WERI-Rb-1 (cell line): ENCODE measurements at regions not wholly inside any gene's neighbourhood (a gene's known extent, or its start where the extent isn't known, plus 50 kb on each side); places are given as distances from the start of the nearest gene placed in this dataset.

Experiments
- DNase-seq: peaks from one replicate; pipeline ENCODE4 v3.0.0-alpha.2; 2020
- H3K27ac ChIP-seq: fragments of 250-450 bp; sonication (Bioruptor Pico); 2 replicates; pipeline ENCODE4 v1.5.1; 2020; ENCODE audit warnings: mild to moderate bottlenecking, moderate library complexity
- H3K27me3 ChIP-seq: fragments of 250-450 bp; sonication (Bioruptor Pico); 2 replicates; pipeline ENCODE4 v1.5.1; 2021; ENCODE audit warnings: mild to moderate bottlenecking, low read depth, moderate library complexity; ENCODE audit not compliant: insufficient read depth, severe bottlenecking
- H3K36me3 ChIP-seq: fragments of 250-450 bp; sonication (Bioruptor Pico); 2 replicates; pipeline ENCODE4 v1.5.1; 2020; ENCODE audit warnings: mild to moderate bottlenecking, moderate library complexity
- H3K4me3 ChIP-seq: 2 replicates; pipeline ENCODE4 v1.5.1; 2011; ENCODE audit warnings: low read depth, mild to moderate bottlenecking, control low read depth, low read length
- H3K9me3 ChIP-seq: fragments of 250-450 bp; sonication (Bioruptor Pico); 2 replicates; pipeline ENCODE4 v1.5.1; 2021; ENCODE audit warnings: mild to moderate bottlenecking, moderate library complexity; ENCODE audit not compliant: severe bottlenecking
- CTCF ChIP-seq: IDR thresholded peaks from 2 replicates; pipeline ENCODE4 v1.5.1; 2011; ENCODE audit warnings: low read depth, mild to moderate bottlenecking, control low read depth, inconsistent platforms, low read length

GRCh38 chr18:41145516-41145915, 809.5 kb upstream of the PIK3C3 start:
- TF ChIP-seq CTCF, result no peak
- peak overlapping the region; percentile 66; the same call in 1 of the 2 replicates for H3K27ac ChIP-seq
- H3K4me3 ChIP-seq, result no peak overlapping the region
- no peaks in the 10 kb centered on the region for H3K36me3 ChIP-seq
- no peaks in the 10 kb centered on the region for H3K9me3 ChIP-seq
- DNase-seq, result no peak
- no peaks in the 10 kb centered on the region for H3K27me3 ChIP-seq

GRCh38 chr18:41144441-41144840, 810.6 kb upstream of the PIK3C3 start:
- TF ChIP-seq CTCF, result no peak
- H3K36me3 ChIP-seq, result no peaks in the 10 kb centered on the region
- H3K27ac ChIP-seq, result no peak overlapping the region
- H3K4me3 ChIP-seq, result no peak overlapping the region
- no peaks in the 10 kb centered on the region for H3K27me3 ChIP-seq
- no peaks in the 10 kb centered on the region for H3K9me3 ChIP-seq
- no peak for DNase-seq

- Histone ChIP-seq H3K27ac (no peak overlapping the region), H3K36me3 (no peaks in the 10 kb centered on the region), H3K9me3 (no peaks in the 10 kb centered on the region), H3K27me3 (no peaks in the 10 kb centered on the region), H3K4me3 (no peak overlapping the region)
- TF ChIP-seq CTCF, result no peak
- no peak for DNase-seq
Measured at GRCh38 chr18:41140506-41140905, 814.5 kb upstream of the PIK3C3 start.

GRCh38 chr18:41135146-41135545, 819.9 kb upstream of the PIK3C3 start:
- no peaks in the 10 kb centered on the region for H3K27me3 ChIP-seq
- no peak overlapping the region for H3K4me3 ChIP-seq
- no peak for DNase-seq
- no peak for TF ChIP-seq CTCF
- H3K9me3 ChIP-seq, result no peaks in the 10 kb centered on the region
- H3K36me3 ChIP-seq, result no peaks in the 10 kb centered on the region
- no peak overlapping the region for H3K27ac ChIP-seq

GRCh38 chr18:41134426-41134825, 820.6 kb upstream of the PIK3C3 start:
- peak; percentile 55 for DNase-seq
- Histone ChIP-seq H3K27ac (no peak overlapping the region), H3K36me3 (no peaks in the 10 kb centered on the region), H3K27me3 (no peaks in the 10 kb centered on the region), H3K9me3 (no peaks in the 10 kb centered on the region), H3K4me3 (no peak overlapping the region)
- no peak for TF ChIP-seq CTCF

GRCh38 chr18:41131050-41131449, 824.0 kb upstream of the PIK3C3 start:
- Histone ChIP-seq H3K4me3 (no peak overlapping the region), H3K27ac (no peak overlapping the region), H3K9me3 (no peaks in the 10 kb centered on the region), H3K36me3 (no peaks in the 10 kb centered on the region), H3K27me3 (no peaks in the 10 kb centered on the region)
- TF ChIP-seq CTCF, result no peak
- DNase-seq, result peak; percentile 29
